Retinal pigment epithelial cell (primary cell): ENCODE measurements at regions not wholly inside any gene's neighbourhood (a gene's known extent, or its start where the extent isn't known, plus 50 kb on each side); places are given as distances from the start of the nearest gene placed in this dataset.

Source experiments
- DNase-seq: peaks from one replicate; pipeline ENCODE4 v3.0.0-alpha.2; 2010; ENCODE audit warnings: low read depth
- H3K4me3 ChIP-seq: 2 replicates; pipeline ENCODE4 v1.5.1; 2011; ENCODE audit warnings: mild to moderate bottlenecking, low read length, control low read depth, moderate library complexity
- CTCF ChIP-seq: conservative IDR thresholded peaks from 2 replicates; pipeline ENCODE4 v1.5.1; 2011; ENCODE audit warnings: low read depth, low read length, control low read depth, inconsistent platforms

GRCh38 chr2:193743089-193743488 is 1548.4 kb upstream of the TMEFF2 start:
- no peak for TF ChIP-seq CTCF
- no peak for DNase-seq
- H3K4me3 ChIP-seq = no peak overlapping the region

GRCh38 chr2:193738892-193739291 is 1544.2 kb upstream of the TMEFF2 start:
- no peak overlapping the region for H3K4me3 ChIP-seq
- no peak for DNase-seq
- no peak for TF ChIP-seq CTCF

GRCh38 chr2:193712912-193713311 is 1518.2 kb upstream of the TMEFF2 start:
- no peak for DNase-seq
- H3K4me3 ChIP-seq = no peak overlapping the region
- no peak for TF ChIP-seq CTCF

GRCh38 chr2:193703411-193703810 is 1508.7 kb upstream of the TMEFF2 start:
- H3K4me3 ChIP-seq = no peak overlapping the region
- TF ChIP-seq CTCF = no peak
- no peak for DNase-seq

GRCh38 chr2:193701484-193701883 is 1506.8 kb upstream of the TMEFF2 start:
- no peak for DNase-seq
- no peak overlapping the region for H3K4me3 ChIP-seq
- TF ChIP-seq CTCF = no peak

- peak; percentile 70 for TF ChIP-seq CTCF
- no peak overlapping the region for H3K4me3 ChIP-seq
- peak; percentile 10 for DNase-seq
Observed at GRCh38 chr2:193695367-193695766, 1500.6 kb upstream of the TMEFF2 start.

- no peak overlapping the region for H3K4me3 ChIP-seq
- TF ChIP-seq CTCF = no peak
- DNase-seq = no peak
Observed at GRCh38 chr2:193693758-193694157, 1499.0 kb upstream of the TMEFF2 start.
